WTC11 (cell line): ENCODE measurements at regions not wholly inside any gene's neighbourhood (a gene's known extent, or its start where the extent isn't known, plus 50 kb on each side); places are given as distances from the start of the nearest gene placed in this dataset.

ENCODE experiments used
- ARID4B ChIP-seq: sonication (generic); formaldehyde crosslinking; IDR thresholded peaks from 2 replicates; pipeline ENCODE4 v1.8.0; 2023; ENCODE audit warnings: missing genetic modification reagents, mild to moderate bottlenecking, borderline replicate concordance
- ATF1 ChIP-seq: sonication (generic); formaldehyde crosslinking; IDR thresholded peaks from 2 replicates; pipeline ENCODE4 v1.8.1; 2023; ENCODE audit warnings: mild to moderate bottlenecking, moderate library complexity, missing genetic modification reagents
- ATF3 ChIP-seq: sonication (generic); formaldehyde crosslinking; conservative IDR thresholded peaks from 2 replicates; pipeline ENCODE4 v1.8.1; 2022; ENCODE audit warnings: mild to moderate bottlenecking, missing genetic modification reagents
- CREM ChIP-seq: sonication (generic); formaldehyde crosslinking; IDR thresholded peaks from 2 replicates; pipeline ENCODE4 v1.8.1; 2022; ENCODE audit warnings: mild to moderate bottlenecking, missing genetic modification reagents, moderate library complexity
- CTCF ChIP-seq: fragments of 200-600 bp; IDR thresholded peaks from 2 replicates; pipeline ENCODE4 v1.8.0; 2022; ENCODE audit warnings: antibody characterized with exemption
- NFE2L1 ChIP-seq: sonication (generic); formaldehyde crosslinking; IDR thresholded peaks from 2 replicates; pipeline ENCODE4 v1.8.1; 2023; ENCODE audit warnings: missing genetic modification reagents
- NFYB ChIP-seq: sonication (generic); formaldehyde crosslinking; conservative IDR thresholded peaks from 2 replicates; pipeline ENCODE4 v1.8.0; 2022; ENCODE audit warnings: low read depth, missing genetic modification reagents
- NR3C1 ChIP-seq: sonication (generic); formaldehyde crosslinking; conservative IDR thresholded peaks from 2 replicates; pipeline ENCODE4 v1.8.1; 2023; ENCODE audit warnings: low read depth, mild to moderate bottlenecking, missing genetic modification reagents
- TEAD4 ChIP-seq: sonication (generic); formaldehyde crosslinking; IDR thresholded peaks from 2 replicates; pipeline ENCODE4 v1.8.0; 2022; ENCODE audit warnings: mild to moderate bottlenecking, missing genetic modification reagents
- USF2 ChIP-seq: sonication (generic); formaldehyde crosslinking; IDR thresholded peaks from 2 replicates; pipeline ENCODE4 v1.8.1; 2023; ENCODE audit warnings: mild to moderate bottlenecking, missing genetic modification reagents, moderate library complexity
- ZBTB21 ChIP-seq: sonication (generic); formaldehyde crosslinking; IDR thresholded peaks from 2 replicates; pipeline ENCODE4 v1.8.1; 2023; ENCODE audit warnings: mild to moderate bottlenecking, missing genetic modification reagents, borderline replicate concordance
- ZBTB43 ChIP-seq: sonication (generic); formaldehyde crosslinking; IDR thresholded peaks from 2 replicates; pipeline ENCODE4 v1.8.1; 2023; ENCODE audit warnings: mild to moderate bottlenecking, missing genetic modification reagents
- ZNF121 ChIP-seq: sonication (generic); formaldehyde crosslinking; IDR thresholded peaks from 2 replicates; pipeline ENCODE4 v1.8.0; 2023; ENCODE audit warnings: missing genetic modification reagents

GRCh38 chr7:115476671-115477181 is 553.8 kb downstream of the TFEC start:
- TF ChIP-seq USF2 (CRISPR knock-in tag) (no peak), CTCF (no peak), CREM (CRISPR knock-in tag) (no peak), TEAD4 (CRISPR knock-in tag) (no peak), NFE2L1 (no peak), ARID4B (no peak), ATF3 (CRISPR knock-in tag) (no peak), NFYB (no peak), ZNF121 (no peak), NR3C1 (CRISPR knock-in tag) (no peak), ATF1 (CRISPR knock-in tag) (no peak), ZBTB21 (CRISPR knock-in tag) (no peak), ZBTB43 (CRISPR knock-in tag) (no peak)
